ENCODE measurements at regions not wholly inside any gene's neighbourhood (a gene's known extent, or its start where the extent isn't known, plus 50 kb on each side); places are given as distances from the start of the nearest gene placed in this dataset.

- H3K27me3 Mint-ChIP-seq (ENCODE audit: low read depth in 3 of 3) = no peaks in the 10 kb centered on the region
- H3K4me3 ChIP-seq (replicated peaks in 1 of 3; ENCODE audit: low read depth in 2 of 3, low read length in 3 of 3) = peak overlapping the region in 2 of 3 experiments; percentile 55 to 58
- H4K20me1 ChIP-seq (ENCODE audit: insufficient read depth, low read length) = no peaks in the 10 kb centered on the region
- H3K4me3 Mint-ChIP-seq = peak overlapping the region; percentile 58 to 88
- H3K9me3 Mint-ChIP-seq = peaks cover 0 to 3% (median 0%) of the 10 kb centered on the region in 7 donors
- H3K4me1 Mint-ChIP-seq = peaks cover 59% of the 10 kb centered on the region
- H3K79me2 ChIP-seq (ENCODE audit: insufficient read depth, low read length) = no peaks in the 10 kb centered on the region
- H3K36me3 ChIP-seq (replicated peaks in 1 of 2; ENCODE audit: control insufficient read depth in 1 of 2, insufficient read depth in 2 of 2, low read length in 2 of 2) = no peaks in the 10 kb centered on the region
- H3K27ac Mint-ChIP-seq = peak overlapping the region; percentile 96 to 99 (median 98)
- no peaks in the 10 kb centered on the region for H3K9me3 ChIP-seq (replicated peaks in 1 of 2; ENCODE audit: control insufficient read depth in 1 of 2, insufficient read depth in 1 of 2, low read length in 2 of 2)
- peak overlapping the region; percentile 66 for H3K4me2 ChIP-seq (replicated peaks; ENCODE audit: extremely low read depth, low read length, poor library complexity, severe bottlenecking)
- peaks cover 0 to 2% of the 10 kb centered on the region in 2 donors for H3K36me3 Mint-ChIP-seq
- no peak for TF ChIP-seq CTCF (IDR thresholded peaks at IDR 0.05)
- intact Hi-C loops (cut with micrococcal nuclease) = loop anchor here in 1 of 2 donors (5.0 kb wide), 1 partner anchor 37 kb away; no protein-coding TSS in a partner anchor
- H3K9ac ChIP-seq (ENCODE audit: insufficient read depth, low read length, poor library complexity, severe bottlenecking) = peak overlapping the region; percentile 61
- H3K27ac ChIP-seq (ENCODE audit: low read depth in 1 of 2, low read length in 2 of 2) = peak overlapping the region; percentile 47 to 94
- peaks cover 54 to 62% of the 10 kb centered on the region in 2 donors for H3K4me1 ChIP-seq (ENCODE audit: control insufficient read depth in 1 of 2, insufficient read depth in 2 of 2, low read length in 2 of 2)
- 10% methylated on average over 2 of the region's 8 CpGs for WGBS (ENCODE audit: insufficient coverage)
- peak overlapping the region; percentile 15 for H2AFZ ChIP-seq (ENCODE audit: insufficient read depth, low read depth, low read length, poor library complexity, severe bottlenecking)
- peak; percentile 81 to 94 (median 91) for DNase-seq
- no peaks in the 10 kb centered on the region for H3K27me3 ChIP-seq (ENCODE audit: control insufficient read depth in 2 of 2, insufficient read depth in 2 of 2, low read length in 2 of 2)
These were observed 287.8 kb upstream of the RASA1 start for GRCh38 chr5:86979811-86980411.

GRCh38 chr5:86981898-86982297 lies 285.8 kb upstream of the RASA1 start:
- Histone ChIP-seq H3K79me2 (ENCODE audit: insufficient read depth, low read length) (no peaks in the 10 kb centered on the region), H3K27me3 (ENCODE audit: control insufficient read depth in 2 of 2, insufficient read depth in 2 of 2, low read length in 2 of 2) (no peaks in the 10 kb centered on the region), H3K4me3 (replicated peaks in 1 of 3; ENCODE audit: low read depth in 2 of 3, low read length in 3 of 3) (no peak overlapping the region), H2AFZ (ENCODE audit: insufficient read depth, low read depth, low read length, poor library complexity, severe bottlenecking) (no peak overlapping the region), H3K9ac (ENCODE audit: insufficient read depth, low read length, poor library complexity, severe bottlenecking) (no peak overlapping the region), H3K9me3 (replicated peaks in 1 of 2; ENCODE audit: control insufficient read depth in 1 of 2, insufficient read depth in 1 of 2, low read length in 2 of 2) (no peaks in the 10 kb centered on the region), H3K4me2 (replicated peaks; ENCODE audit: extremely low read depth, low read length, poor library complexity, severe bottlenecking) (no peak overlapping the region), H3K36me3 (replicated peaks in 1 of 2; ENCODE audit: control insufficient read depth in 1 of 2, insufficient read depth in 2 of 2, low read length in 2 of 2) (no peaks in the 10 kb centered on the region), H3K4me1 (ENCODE audit: control insufficient read depth in 1 of 2, insufficient read depth in 2 of 2, low read length in 2 of 2) (peaks cover 39 to 43% of the 10 kb centered on the region in 2 donors), H3K27ac (ENCODE audit: low read depth in 1 of 2, low read length in 2 of 2) (no peak overlapping the region), H4K20me1 (ENCODE audit: insufficient read depth, low read length) (no peaks in the 10 kb centered on the region)
- H3K36me3 Mint-ChIP-seq = peaks cover 0 to 2% of the 10 kb centered on the region in 2 donors
- DNase-seq = peak in 1 of 3 donors; percentile 44
- intact Hi-C loops (cut with micrococcal nuclease) = no loop called here
- H3K9me3 Mint-ChIP-seq = peaks cover 0 to 3% (median 0%) of the 10 kb centered on the region in 7 donors
- H3K4me3 Mint-ChIP-seq = no peak overlapping the region
- peaks cover 41% of the 10 kb centered on the region for H3K4me1 Mint-ChIP-seq
- H3K27ac Mint-ChIP-seq = peak overlapping the region in 1 of 7 donors; percentile 75
- no peaks in the 10 kb centered on the region for H3K27me3 Mint-ChIP-seq (ENCODE audit: low read depth in 3 of 3)
- no peak for TF ChIP-seq CTCF (IDR thresholded peaks at IDR 0.05)

Measured in CD14-positive monocyte (primary cell).